PC-3 (cell line): ENCODE measurements at regions not wholly inside any gene's neighbourhood (a gene's known extent, or its start where the extent isn't known, plus 50 kb on each side); places are given as distances from the start of the nearest gene placed in this dataset.

Experiments used
- ATAC-seq: fragments of 200-7000 bp; cut with Tn5 transposase; 2 replicates; pipeline ENCODE4 v1.9.1; 2020; ENCODE audit warnings: mild to moderate bottlenecking, moderate library complexity
- BruUV-seq: library from RNA; stranded (reverse); fragments of 400-500 nt; replicated peaks from 2 replicates; lab custom pipeline; 2021; lab: Mats Ljungman, UMichigan
- CTCF ChIA-PET: fragments of 300-600 bp; sonication (Branson Sonifier 250); formaldehyde crosslinking; loops from one replicate; lab custom pipeline; 2022; ENCODE audit warnings: antibody characterized with exemption; lab: Charles Lee
- POLR2A ChIA-PET: fragments of 300-600 bp; sonication (Branson Sonifier 250); formaldehyde crosslinking; loops from one replicate; lab custom pipeline; 2022; ENCODE audit warnings: antibody characterized with exemption; ENCODE audit not compliant: unreplicated experiment; lab: Charles Lee
- DNase-seq: peaks from one replicate; pipeline ENCODE4 v3.0.0-alpha.2; 2015
- H2AFZ ChIP-seq: fragments of 300-600 bp; sonication (generic); 2 replicates; pipeline ENCODE4 v1.6.0; 2016; ENCODE audit warnings: antibody characterized with exemption, low read length
- H3F3A ChIP-seq: fragments of 300-600 bp; sonication (generic); one replicate; pipeline ENCODE4 v1.6.0; 2017; ENCODE audit warnings: antibody characterized with exemption, low read length, control low read depth, mild to moderate bottlenecking; ENCODE audit not compliant: unreplicated experiment
- H3K27ac ChIP-seq: fragments of 300-600 bp; sonication (generic); 2 replicates; pipeline ENCODE4 v1.5.1; 2016; ENCODE audit warnings: mild to moderate bottlenecking, low read length
- H3K27me3 ChIP-seq: fragments of 300-600 bp; sonication (generic); 2 replicates; pipeline ENCODE4 v1.6.1; 2016; ENCODE audit warnings: low read length, mixed read lengths
- H3K36me3 ChIP-seq: fragments of 300-600 bp; sonication (generic); 2 replicates; pipeline ENCODE4 v1.6.1; 2016; ENCODE audit warnings: low read depth, mixed run types, low read length, mixed read lengths
- H3K4me1 ChIP-seq: fragments of 300-600 bp; sonication (generic); 2 replicates; pipeline ENCODE4 v1.5.1; 2016; ENCODE audit warnings: low read length; ENCODE audit not compliant: insufficient read depth
- H3K4me2 ChIP-seq: fragments of 300-600 bp; sonication (generic); 2 replicates; pipeline ENCODE4 v1.6.0; 2016; ENCODE audit warnings: low read length
- H3K4me3 ChIP-seq: fragments of 300-600 bp; sonication (generic); 2 replicates; pipeline ENCODE4 v1.5.1; 2016; ENCODE audit warnings: mild to moderate bottlenecking, low read length, mixed read lengths
- H3K79me2 ChIP-seq: fragments of 300-600 bp; sonication (generic); 2 replicates; pipeline ENCODE4 v1.6.1; 2017; ENCODE audit warnings: low read length, mixed read lengths
- H3K9ac ChIP-seq: fragments of 300-600 bp; sonication (generic); 2 replicates; pipeline ENCODE4 v1.6.0; 2016; ENCODE audit warnings: mild to moderate bottlenecking, low read length
- H3K9me2 ChIP-seq: fragments of 300-600 bp; sonication (generic); replicated peaks from 2 replicates; pipeline ENCODE4 v1.6.1; 2016; ENCODE audit warnings: mixed run types, low read length, mixed read lengths
- H3K9me3 ChIP-seq: fragments of 300-600 bp; sonication (generic); 2 replicates; pipeline ENCODE4 v1.6.1; 2016; ENCODE audit warnings: low read length, mixed read lengths
- H4K20me1 ChIP-seq: fragments of 300-600 bp; sonication (generic); 2 replicates; pipeline ENCODE4 v1.6.1; 2016; ENCODE audit warnings: low read length, mixed read lengths
- CTCF ChIP-seq: fragments of 300-600 bp; sonication (generic); conservative IDR thresholded peaks from 2 replicates; pipeline ENCODE4 v1.5.1; 2017; ENCODE audit warnings: antibody characterized with exemption, low read depth, mild to moderate bottlenecking, low read length
- EZH2 ChIP-seq: fragments of 300-600 bp; sonication (generic); IDR thresholded peaks from one replicate; pipeline ENCODE4 v1.6.1; 2017; ENCODE audit warnings: antibody characterized with exemption, mild to moderate bottlenecking, low read length; ENCODE audit not compliant: unreplicated experiment
- EZH2phosphoT487 ChIP-seq: fragments of 300-600 bp; sonication (generic); IDR thresholded peaks from 2 replicates; pipeline ENCODE4 v1.6.1; 2018; ENCODE audit warnings: mild to moderate bottlenecking, antibody characterized with exemption, low read length, borderline replicate concordance
- intact Hi-C: fragments of 100-400 bp; cut with micrococcal nuclease; formaldehyde crosslinking; loops from 2 replicates; pipeline ENCODE4 v1.9.0; 2023

- Histone ChIP-seq H3K9ac (no peak overlapping the region), H3K36me3 (no peaks in the 10 kb centered on the region), H3K27ac (no peak overlapping the region), H3K9me2 (no peaks in the 10 kb centered on the region), H3K27me3 (no peaks in the 10 kb centered on the region), H4K20me1 (no peaks in the 10 kb centered on the region), H3K79me2 (no peaks in the 10 kb centered on the region), H3F3A (peaks cover under 1% of the 10 kb centered on the region), H3K4me1 (peaks cover 9% of the 10 kb centered on the region), H3K4me3 (no peak overlapping the region), H3K4me2 (no peak overlapping the region), H3K9me3 (no peaks in the 10 kb centered on the region), H2AFZ (no peak overlapping the region)
- BruUV-seq = no TSS peak
- intact Hi-C loops = no loop called here
- POLR2A ChIA-PET = no interaction called here
- ATAC-seq = no peak
- CTCF ChIA-PET = no interaction called here
- no peak for DNase-seq
- no peak for TF ChIP-seq CTCF
- TF ChIP-seq EZH2 = no peak
- TF ChIP-seq EZH2phosphoT487 = no peak
Observed at GRCh38 chr13:26978081-26978860, 193.3 kb downstream of the USP12 start.

- BruUV-seq = no TSS peak
- H3K27ac ChIP-seq = no peak overlapping the region
- H3K36me3 ChIP-seq = no peaks in the 10 kb centered on the region
- ChIA-PET CTCF (no interaction called here), POLR2A (no interaction called here)
- H3K27me3 ChIP-seq = no peaks in the 10 kb centered on the region
- ATAC-seq = no peak
- TF ChIP-seq EZH2 (no peak), CTCF (no peak), EZH2phosphoT487 (no peak)
- no peak overlapping the region for H3K4me2 ChIP-seq
- no peaks in the 10 kb centered on the region for H3K79me2 ChIP-seq
- peak overlapping the region; percentile 53; the same call in 1 of the 2 replicates for H2AFZ ChIP-seq
- intact Hi-C loops = no loop called here
- no peak overlapping the region for H3K9ac ChIP-seq
- H3K4me3 ChIP-seq = no peak overlapping the region
- DNase-seq = no peak
- no peaks in the 10 kb centered on the region for H3K9me2 ChIP-seq
- peaks cover 2% of the 10 kb centered on the region for H3F3A ChIP-seq
- H3K4me1 ChIP-seq = peaks cover 4% of the 10 kb centered on the region
- H3K9me3 ChIP-seq = no peaks in the 10 kb centered on the region
- no peaks in the 10 kb centered on the region for H4K20me1 ChIP-seq
Observed at GRCh38 chr13:26977541-26977940, 194.1 kb downstream of the USP12 start.

- no peaks in the 10 kb centered on the region for H3K79me2 ChIP-seq
- H3K27me3 ChIP-seq = no peaks in the 10 kb centered on the region
- peaks cover 4% of the 10 kb centered on the region for H3F3A ChIP-seq
- CTCF ChIA-PET = no interaction called here
- peaks cover 3% of the 10 kb centered on the region; the same call in 1 of the 2 replicates for H3K4me1 ChIP-seq
- POLR2A ChIA-PET = no interaction called here
- BruUV-seq = no TSS peak
- no peak overlapping the region for H3K4me2 ChIP-seq
- intact Hi-C loops = no loop called here
- ATAC-seq (no peak), DNase-seq (no peak)
- H2AFZ ChIP-seq = no peak overlapping the region
- H3K9me2 ChIP-seq = no peaks in the 10 kb centered on the region
- H3K9me3 ChIP-seq = no peaks in the 10 kb centered on the region
- no peak overlapping the region for H3K4me3 ChIP-seq
- no peaks in the 10 kb centered on the region for H3K36me3 ChIP-seq
- TF ChIP-seq EZH2 = no peak
- TF ChIP-seq EZH2phosphoT487 = no peak
- no peak for TF ChIP-seq CTCF
- H4K20me1 ChIP-seq = no peaks in the 10 kb centered on the region
- no peak overlapping the region for H3K27ac ChIP-seq
- H3K9ac ChIP-seq = no peak overlapping the region
Observed at GRCh38 chr13:26976313-26976712, 195.3 kb downstream of the USP12 start.
